Fibroblast of skin of left quadriceps (primary cell): ENCODE measurements at regions not wholly inside any gene's neighbourhood (a gene's known extent, or its start where the extent isn't known, plus 50 kb on each side); places are given as distances from the start of the nearest gene placed in this dataset.

ENCODE experiments used
- DNase-seq, 2 experiments: peaks; one replicate each; pipeline ENCODE4 v3.0.0-alpha.2; 2013; ENCODE audit warnings: low read depth in 2 of 2

DNA sequence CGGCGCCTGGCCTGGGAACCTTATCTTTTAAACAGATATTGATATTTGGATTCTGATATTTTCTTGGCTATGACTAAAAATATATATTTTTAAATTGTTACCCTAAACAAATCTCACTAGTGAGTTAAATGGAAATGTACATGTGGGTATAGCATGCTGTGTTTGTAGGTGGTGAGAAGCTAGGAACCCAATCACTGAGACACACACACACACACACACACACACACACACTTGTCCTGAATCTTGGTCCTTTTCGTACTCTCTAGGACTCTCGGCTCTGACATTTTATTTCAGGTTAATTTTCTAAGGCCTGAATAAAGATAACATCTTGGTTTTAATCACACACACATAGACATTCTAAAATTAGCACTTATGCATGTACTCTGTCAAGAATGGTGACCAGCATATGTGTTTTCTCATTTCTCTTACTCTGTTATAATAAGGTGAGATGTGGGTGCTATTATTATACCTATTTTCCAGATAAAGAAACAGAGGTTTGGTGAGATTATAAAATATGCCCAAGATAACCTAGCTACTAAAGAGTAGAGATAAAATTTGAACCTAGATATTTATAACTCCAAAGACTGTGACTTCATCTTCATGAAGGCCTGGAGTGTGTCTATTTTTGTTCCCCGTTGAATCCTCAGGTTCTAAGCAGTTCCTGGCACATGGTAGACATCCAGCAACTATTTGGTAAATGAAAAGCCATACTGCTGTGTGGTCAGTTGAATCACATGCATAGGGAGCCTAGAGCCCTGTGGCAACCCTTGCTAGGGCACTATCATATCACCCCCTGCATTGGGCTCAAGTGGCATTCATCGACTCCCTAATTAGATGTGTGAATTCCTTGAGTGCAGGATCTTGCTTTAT, 85.0 kb upstream of the RAB3GAP2 start:
- no peak for DNase-seq

DNA sequence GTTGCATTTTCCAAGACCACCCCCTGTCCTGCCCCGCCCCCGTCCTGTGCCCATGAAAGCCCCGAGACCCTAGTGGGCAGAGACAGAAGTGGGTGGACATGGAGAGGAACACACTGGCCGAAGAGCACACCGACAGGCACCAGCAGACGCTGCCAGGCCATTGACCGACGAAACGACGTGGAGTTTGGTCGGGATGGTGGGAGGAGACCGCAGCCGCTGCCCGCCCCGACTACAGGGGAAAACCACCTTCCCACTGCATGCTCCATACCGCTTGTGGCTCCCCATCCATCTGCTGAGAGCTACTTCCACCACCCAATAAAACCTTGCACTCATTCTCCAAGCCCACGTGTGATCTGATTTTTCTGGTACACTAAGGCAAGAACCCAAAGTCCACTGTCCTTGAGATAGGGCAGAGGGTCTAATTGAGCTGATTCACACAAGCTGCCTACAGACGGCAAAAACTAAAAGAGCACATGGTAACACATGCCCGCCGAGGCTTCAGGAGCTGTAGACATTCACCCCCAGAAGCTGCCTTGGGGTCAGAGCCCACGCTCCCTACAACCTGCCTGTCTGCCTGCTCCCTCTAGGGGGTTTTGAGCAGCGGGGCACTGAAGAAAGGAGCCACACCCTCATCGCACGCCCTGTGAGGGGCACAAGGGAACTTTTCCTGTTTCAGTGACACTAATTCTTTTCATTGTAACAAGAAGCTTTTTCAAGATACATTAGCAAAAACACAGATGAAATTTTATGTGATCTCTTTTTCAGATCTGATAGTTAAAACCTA, 81.2 kb upstream of the RAB3GAP2 start:
- no peak for DNase-seq

DNA sequence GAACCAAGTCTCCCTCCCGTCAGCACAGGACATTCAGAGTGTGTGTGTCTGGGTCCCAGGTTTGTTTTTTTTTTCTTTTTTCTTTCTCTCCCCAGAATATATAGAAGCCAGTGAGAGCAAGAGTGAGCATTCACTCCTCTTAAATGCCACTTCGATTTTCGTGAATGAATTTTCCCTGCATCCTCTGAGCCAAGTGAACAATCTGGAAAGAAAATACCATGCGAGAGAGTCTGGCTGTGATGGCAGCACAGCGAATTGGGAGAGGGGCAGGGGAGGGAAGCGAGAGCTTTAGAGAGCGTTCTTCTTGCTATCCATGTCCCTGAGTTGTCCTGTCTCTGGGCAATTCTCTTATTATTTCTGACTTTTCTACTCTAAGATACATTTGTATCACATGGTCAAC, 76.0 kb upstream of the RAB3GAP2 start:
- no peak for DNase-seq

DNA sequence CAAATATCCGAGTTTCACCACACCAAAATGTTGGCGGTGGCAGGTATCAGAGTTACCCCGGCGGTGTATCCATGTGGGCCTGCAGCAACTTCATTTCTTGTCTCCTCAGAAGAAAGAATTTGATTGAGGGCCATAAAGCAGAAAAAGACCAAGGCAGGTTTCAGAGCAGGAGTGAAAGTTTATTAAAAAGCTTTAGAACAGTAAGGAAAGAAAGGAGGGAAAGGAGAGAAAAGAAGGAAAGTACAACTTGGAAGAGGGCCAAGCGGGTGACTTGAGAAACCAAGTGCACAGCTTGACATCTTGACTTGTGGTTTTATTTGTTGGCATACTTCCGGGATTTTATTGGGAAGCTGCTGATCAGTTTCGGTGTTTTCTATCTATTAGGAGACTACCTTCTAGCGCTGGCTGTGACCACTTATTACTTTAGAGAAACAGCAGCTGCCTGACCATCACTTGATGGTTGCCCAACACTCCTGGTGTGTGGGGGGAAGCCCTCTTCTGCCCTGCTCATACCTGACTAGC, 75.5 kb upstream of the RAB3GAP2 start:
- DNase-seq: no peak

DNA sequence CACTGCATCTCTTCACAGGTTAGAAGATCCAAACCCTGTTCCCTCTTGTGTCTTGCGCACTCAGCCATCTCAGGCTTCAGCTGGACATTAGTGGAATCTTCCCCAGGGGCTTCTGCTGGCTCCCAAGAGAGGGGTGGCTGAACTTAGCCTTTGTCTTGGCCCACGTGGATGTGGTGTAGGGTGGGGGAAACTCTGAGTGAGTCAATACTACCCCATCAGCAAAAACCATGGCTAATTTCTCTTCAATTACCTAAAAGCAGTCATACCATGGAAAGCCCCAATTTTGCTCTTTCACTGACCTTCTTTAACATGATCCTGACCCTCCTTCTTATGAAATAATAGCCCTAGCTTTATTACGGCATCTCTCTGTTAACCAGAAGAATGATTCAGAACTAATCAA, 72.5 kb upstream of the RAB3GAP2 start:
- no peak for DNase-seq

DNA sequence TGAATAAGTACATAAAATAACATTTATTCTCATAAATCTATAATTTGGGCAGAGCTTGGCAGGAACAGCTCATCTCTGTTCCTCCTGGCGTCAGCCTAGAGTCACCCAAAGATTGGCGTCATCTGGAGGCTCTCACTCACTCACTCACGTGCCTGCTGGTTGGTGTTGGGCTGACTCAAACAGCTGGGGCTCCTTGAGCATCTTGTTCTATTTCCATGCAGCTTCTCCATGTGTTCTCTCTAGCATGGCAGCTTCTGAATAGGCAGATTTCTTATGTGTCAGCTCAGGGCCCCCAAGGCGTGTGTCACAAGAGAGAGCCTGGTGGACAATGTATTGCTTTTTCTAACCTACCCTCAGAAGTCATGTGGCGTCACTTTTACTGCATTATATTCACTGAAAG, 70.6 kb upstream of the RAB3GAP2 start:
- no peak for DNase-seq

DNA sequence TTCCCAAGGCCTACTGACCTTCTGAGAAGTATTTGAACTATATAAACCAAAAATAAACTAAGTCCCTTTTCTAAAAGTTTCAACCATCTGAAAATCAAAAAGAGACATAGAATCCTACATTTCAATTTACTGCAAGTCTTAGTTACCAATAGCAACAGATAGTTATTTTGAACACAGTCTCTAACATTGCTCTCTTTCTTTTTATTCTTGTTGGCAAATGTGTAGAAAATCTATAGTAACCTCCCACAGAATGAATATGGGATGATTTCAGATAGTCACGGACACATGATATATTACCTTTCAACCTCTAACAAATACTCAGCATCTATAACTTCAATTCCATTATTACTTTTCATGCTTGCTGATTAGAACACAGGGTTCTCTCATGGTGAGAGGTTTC, 68.9 kb upstream of the RAB3GAP2 start:
- DNase-seq: no peak

DNA sequence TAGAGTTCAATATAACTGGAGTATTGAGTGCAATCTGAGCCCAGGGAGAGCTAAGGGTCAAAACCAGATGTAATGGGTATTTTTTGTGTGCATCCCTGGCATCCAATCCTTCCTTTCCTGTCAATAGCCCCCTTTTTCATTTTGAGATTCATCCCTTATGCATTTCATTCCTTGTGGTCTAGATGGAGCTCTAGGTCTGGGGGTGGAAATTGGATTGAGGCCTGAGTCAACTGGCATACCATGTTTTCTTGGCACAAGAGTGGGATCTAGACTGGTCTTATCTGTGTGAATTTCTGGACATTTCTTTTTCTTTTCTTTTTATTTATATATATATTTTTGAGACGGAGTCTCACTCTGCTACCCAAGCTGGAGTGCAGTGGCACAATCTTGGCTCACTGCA, 67.3 kb upstream of the RAB3GAP2 start:
- no peak for DNase-seq

DNA sequence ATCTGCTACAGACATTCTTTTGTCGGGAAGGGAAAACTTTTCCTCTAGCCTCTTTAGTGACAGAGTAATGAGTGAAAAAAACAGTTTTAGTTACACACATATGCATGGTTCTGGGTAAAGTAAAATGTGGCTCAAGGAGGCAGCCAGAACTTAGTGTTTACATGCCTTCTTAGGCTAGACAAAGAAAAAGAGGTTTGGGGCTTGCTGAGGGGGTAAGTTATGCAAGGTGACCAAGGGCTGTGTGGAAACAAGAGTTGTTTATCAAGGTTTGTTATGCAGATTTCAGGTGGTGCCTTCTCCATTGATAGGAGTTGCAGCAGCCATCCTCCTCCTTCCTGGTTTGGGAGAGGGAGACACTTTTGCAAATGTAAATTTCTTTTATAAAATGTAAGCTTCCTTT, 66.5 kb upstream of the RAB3GAP2 start:
- DNase-seq: no peak

DNA sequence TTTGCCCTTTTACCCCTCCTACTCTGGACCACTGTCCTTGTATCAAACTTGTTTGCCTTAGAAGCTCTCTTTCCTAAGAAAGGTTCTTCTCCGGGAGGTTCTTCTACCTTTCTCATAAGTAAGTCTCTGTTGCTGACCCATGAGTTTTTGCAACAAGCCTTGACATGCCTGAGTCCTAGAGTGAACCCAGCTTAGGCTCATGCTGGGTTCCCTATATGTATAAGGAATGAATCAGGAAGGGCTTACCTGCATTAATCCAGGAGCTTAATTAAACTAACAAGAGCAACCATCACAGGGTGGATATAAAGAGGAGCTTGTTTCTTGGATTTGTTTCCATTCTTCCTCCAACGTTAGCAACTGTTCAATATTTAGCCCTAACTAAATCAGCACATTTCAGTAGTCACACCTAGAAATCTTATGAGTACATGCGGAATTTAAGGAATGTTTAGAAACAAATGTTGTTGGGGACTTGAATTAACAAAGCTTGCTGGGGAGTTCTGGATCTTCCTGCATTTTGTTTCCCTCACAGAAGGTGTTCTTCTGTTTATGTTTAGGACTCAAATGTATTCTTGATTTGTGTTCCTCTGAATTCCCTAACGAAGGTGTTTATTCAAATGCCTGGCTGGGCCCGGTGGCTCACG, 64.3 kb upstream of the RAB3GAP2 start:
- DNase-seq: no peak

DNA sequence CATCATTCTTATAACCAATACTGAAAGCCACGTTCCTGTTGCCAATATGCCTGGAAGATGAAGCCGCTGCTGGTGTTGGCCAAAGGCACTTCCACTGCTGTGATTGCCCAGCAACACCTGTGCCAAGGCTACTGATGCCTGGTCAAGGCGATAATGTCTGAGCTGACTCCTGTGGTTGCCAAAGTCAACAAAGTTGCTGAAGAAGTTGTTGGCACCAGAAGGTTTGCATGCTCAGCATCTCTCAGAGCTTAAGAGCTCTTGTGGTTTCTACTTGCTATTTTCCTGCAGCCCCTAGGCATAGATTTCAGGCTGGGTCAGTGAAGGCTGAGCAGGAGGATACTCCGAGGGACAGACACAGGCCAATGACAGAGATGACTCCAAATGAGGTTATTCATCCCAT, 63.4 kb upstream of the RAB3GAP2 start:
- no peak for DNase-seq

DNA sequence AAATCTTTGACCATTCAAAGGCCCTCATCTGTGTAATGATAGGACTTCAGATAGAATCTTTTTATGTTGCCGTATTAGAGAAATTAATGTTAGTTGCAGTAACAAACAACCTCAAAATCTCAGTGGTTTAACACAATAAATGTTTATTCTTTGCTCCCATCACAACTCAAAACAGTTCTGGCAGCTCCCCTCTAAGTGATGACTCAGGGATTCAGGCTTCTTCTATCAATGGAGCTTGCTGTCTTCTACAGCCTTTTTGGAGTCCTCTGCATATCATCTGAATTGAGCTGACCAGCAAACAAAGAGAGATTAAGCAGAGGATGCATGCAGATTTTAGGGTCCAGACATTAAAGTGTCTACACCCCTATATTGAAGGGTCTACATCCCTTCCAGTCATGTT, 59.1 kb upstream of the RAB3GAP2 start:
- DNase-seq: no peak

DNA sequence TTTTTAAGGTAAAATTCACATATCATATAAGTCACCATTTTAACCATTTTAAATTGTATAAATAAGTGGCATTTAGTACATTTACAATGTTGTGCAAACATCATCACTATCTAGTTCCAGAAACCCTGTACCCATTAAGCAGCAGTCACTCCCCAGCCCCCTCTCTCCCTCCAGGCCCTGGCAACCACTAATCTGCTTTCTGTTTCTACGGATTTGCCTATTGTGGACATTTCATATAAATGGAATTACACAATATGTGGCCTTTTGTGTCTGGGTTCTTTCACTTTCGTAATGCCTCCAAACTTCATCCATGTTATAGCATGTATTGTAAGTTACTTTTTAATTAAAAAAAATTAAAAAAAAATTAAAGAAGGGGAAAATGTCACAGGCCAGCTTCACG, 58.0 kb upstream of the RAB3GAP2 start:
- DNase-seq: no peak

DNA sequence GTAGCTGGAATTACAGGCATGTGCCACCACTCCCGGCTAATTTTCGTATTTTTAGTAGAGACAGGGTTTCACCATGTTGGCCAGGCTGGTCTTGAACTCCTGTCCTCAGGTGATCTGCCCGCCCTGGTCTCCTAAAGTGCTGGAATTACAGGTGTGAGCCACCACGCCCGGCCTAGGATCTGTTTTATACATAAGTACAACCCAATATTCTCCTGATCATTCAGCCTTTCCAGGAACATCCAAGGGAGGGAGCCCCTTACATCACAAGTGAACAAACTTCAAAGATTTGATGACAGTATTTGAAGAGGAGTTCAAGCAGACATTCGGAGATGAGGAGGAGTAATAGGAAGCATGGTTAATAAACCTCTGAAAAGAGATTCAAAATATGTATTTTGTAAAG, 54.9 kb upstream of the RAB3GAP2 start:
- DNase-seq: no peak

DNA sequence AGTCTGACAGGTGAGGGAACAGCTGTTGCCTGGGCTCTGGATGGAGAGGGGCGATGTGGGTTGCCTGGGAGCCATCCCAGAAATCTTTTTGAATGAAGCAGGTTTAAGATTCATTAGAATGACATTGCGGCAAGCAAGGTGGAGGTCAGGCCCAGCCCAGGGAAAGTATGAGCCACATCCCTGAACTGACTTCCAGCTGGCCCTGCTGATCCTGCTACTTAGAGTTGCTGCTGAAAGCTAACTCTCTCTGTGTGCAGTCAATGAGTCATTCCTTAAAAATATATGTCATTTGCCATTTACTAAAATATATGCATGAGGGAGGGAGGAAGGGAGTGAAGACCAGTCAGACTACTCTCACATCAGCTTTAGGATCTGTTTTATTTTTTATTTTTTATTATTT, 54.3 kb upstream of the RAB3GAP2 start:
- no peak for DNase-seq

DNA sequence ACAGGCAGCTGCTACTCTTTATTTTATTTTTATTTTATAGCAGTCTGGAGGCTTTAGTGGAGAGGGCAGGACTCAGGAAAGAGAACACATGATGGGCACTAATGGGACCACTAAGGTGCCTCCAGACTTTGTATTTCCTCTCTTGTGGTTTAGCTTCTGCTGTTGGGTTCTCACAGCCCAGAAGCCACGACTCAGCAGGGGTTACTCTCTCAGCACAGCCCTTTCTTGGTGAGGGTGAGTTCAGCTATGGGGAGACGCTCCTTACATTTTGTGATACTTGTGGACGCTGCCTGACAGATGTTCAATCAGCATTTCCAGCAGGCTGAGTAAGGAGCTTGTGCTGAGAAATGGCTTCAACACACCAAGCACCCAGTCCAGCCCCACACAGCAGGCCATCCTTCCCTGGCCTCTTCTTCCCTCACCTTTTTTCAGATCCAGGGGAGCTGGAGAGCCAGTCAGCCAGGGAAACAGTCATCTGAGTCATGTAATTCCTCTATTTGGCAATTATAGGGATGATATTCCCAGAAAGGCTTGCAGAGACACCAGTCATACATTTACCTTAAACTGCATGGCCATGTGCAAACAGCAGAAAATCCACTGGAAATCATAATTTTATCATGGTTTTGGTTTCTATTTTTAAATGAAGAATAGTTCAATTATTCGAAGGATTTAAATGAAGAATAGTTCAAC, 53.2 kb upstream of the RAB3GAP2 start:
- no peak for DNase-seq

DNA sequence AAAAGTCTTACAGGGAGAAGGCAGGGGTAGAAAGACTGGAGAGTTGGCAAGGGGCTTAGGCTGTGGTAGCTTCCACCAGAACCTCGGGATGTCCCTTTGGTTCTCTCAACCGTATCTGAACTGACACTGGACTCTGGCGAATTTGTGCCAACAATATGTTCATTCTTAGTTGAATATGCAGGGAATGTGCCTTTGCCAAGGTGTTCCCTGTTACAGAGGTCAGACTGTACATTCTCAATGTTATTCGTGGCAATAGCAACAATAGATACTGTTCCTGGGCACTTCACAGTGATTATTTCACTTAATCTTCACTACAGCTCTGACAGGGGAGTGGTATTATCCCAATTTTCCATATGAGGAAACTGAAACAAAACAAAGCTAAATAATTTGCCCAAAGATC, 51.5 kb upstream of the RAB3GAP2 start:
- no peak for DNase-seq

DNA sequence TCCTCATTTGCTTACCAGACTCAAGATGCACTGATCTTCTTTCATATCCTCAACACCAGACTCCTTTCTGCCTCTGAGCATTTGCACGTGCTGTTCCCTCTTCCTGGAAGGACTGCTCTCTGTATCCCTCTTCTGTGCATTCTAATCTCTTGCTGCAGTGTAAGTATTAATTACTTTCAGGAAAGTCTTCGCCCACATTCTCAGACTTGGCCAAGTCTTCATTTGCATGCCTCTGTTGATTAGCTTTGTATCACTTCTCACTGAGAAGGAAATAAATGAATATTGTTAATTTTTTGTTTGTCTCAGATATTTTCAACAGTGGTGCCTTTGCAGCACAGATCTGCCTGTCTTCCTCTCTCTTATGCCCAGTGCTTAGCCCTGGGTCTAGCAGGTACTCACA, 50.3 kb upstream of the RAB3GAP2 start:
- DNase-seq: no peak
